Activated CD4-positive, CD25-positive, alpha-beta regulatory T cell treated with anti-CD3 and anti-CD28 coated beads, Interleukin-2, amount 50 U/mL, for 24 hours (primary cell): ENCODE measurements at regions not wholly inside any gene's neighbourhood (a gene's known extent, or its start where the extent isn't known, plus 50 kb on each side); places are given as distances from the start of the nearest gene placed in this dataset.

ENCODE experiments used
- ATAC-seq, 2 donors: fragments of 150-1000 bp; cut with Tn5 transposase; one replicate each; pipeline ENCODE4 v1.10.0; 2021; ENCODE audit warnings: mild to moderate bottlenecking in 1 of 2, moderate library complexity in 1 of 2

GRCh38 chr15:87135109-87135508 is 1055.4 kb downstream of the AGBL1 start:
- ATAC-seq: no peak

GRCh38 chr15:87133704-87134103 is 1054.0 kb downstream of the AGBL1 start:
- ATAC-seq: no peak

- no peak for ATAC-seq
These were observed 1051.4 kb downstream of the AGBL1 start for GRCh38 chr15:87131067-87131466.

GRCh38 chr15:87129916-87130315 is 1050.2 kb downstream of the AGBL1 start:
- no peak for ATAC-seq

- ATAC-seq: no peak
These were observed 1044.2 kb downstream of the AGBL1 start for GRCh38 chr15:87123676-87124382.

GRCh38 chr15:87121336-87121735 is 1041.7 kb downstream of the AGBL1 start:
- ATAC-seq: no peak

GRCh38 chr15:87120555-87120954 is 1040.9 kb downstream of the AGBL1 start:
- ATAC-seq: no peak

GRCh38 chr15:87118846-87119245 is 1039.2 kb downstream of the AGBL1 start:
- no peak for ATAC-seq

GRCh38 chr15:87118435-87118834 is 1038.8 kb downstream of the AGBL1 start:
- no peak for ATAC-seq

GRCh38 chr15:87115795-87116194 is 1036.1 kb downstream of the AGBL1 start:
- ATAC-seq: no peak

GRCh38 chr15:87099916-87100315 is 1020.2 kb downstream of the AGBL1 start:
- ATAC-seq: no peak

GRCh38 chr15:87089551-87089950 is 1009.9 kb downstream of the AGBL1 start:
- no peak for ATAC-seq

GRCh38 chr15:87083201-87083600 is 1003.5 kb downstream of the AGBL1 start:
- ATAC-seq: no peak

- ATAC-seq: no peak
These were observed 1002.9 kb downstream of the AGBL1 start for GRCh38 chr15:87082581-87082980.

- no peak for ATAC-seq
These were observed 1000.9 kb downstream of the AGBL1 start for GRCh38 chr15:87080547-87080946.
